Upper lobe of right lung (tissue), 1 donor: ENCODE measurements at regions not wholly inside any gene's neighbourhood (a gene's known extent, or its start where the extent isn't known, plus 50 kb on each side); places are given as distances from the start of the nearest gene placed in this dataset.

Experiments
- ATAC-seq: fragments of 200-7000 bp; cut with Tn5 transposase; one replicate; pipeline ENCODE4 v1.9.1; 2020; ENCODE audit warnings: mild to moderate bottlenecking, moderate library complexity
- DNase-seq: peaks from one replicate; pipeline ENCODE4 v3.0.0-alpha.2; 2020
- H3K27ac ChIP-seq: fragments of 200-600 bp; one replicate; pipeline ENCODE4 v1.8.0; 2022
- H3K27me3 ChIP-seq: fragments of 200-600 bp; one replicate; pipeline ENCODE4 v1.8.0; 2022; ENCODE audit warnings: mild to moderate bottlenecking
- H3K36me3 ChIP-seq: fragments of 200-600 bp; one replicate; pipeline ENCODE4 v1.8.0; 2022
- H3K4me1 ChIP-seq: fragments of 200-600 bp; one replicate; pipeline ENCODE4 v1.8.0; 2022
- H3K4me3 ChIP-seq: fragments of 200-600 bp; one replicate; pipeline ENCODE4 v1.8.0; 2022; ENCODE audit warnings: mild to moderate bottlenecking
- H3K9me3 ChIP-seq: fragments of 200-600 bp; one replicate; pipeline ENCODE4 v1.8.0; 2022
- intact Hi-C: fragments of 100-400 bp; cut with DNase I; formaldehyde crosslinking; loops from one replicate; pipeline ENCODE4 v1.11.0; 2022
- TF ChIP-seq, protein P1 (sequence below): fragments of 200-600 bp; IDR thresholded peaks from one replicate; pipeline ENCODE4 v1.8.0; 2022; ENCODE audit warnings: antibody characterized with exemption
- donor health status: DM: no; HTN: yes; CAD: no; lungs with severe emphysema.

DNA sequence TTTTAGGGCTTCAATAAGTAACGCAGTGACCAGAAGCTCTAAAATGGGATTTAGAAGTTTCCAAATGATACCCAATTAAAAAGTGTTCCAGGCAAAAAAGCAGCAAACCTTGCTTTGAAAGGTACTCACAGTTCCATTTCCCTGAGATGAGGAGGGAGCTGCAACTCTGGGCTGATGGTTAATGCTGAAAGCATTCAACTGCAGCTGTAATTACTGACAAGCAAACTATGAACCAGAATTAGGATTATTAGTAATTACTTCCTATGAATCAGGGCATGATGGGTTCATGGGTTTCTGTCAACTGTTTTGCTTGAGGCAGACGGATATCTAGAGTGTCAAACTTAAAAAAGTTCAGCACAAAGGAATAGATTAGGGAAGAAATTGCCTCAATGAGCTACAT, 357.4 kb downstream of the STIM2 start:
- Histone ChIP-seq H3K9me3 (no peaks in the 10 kb centered on the region), H3K27me3 (no peaks in the 10 kb centered on the region), H3K36me3 (no peaks in the 10 kb centered on the region), H3K4me3 (no peak overlapping the region), H3K27ac (no peak overlapping the region), H3K4me1 (no peaks in the 10 kb centered on the region)
- ATAC-seq: no peak
- DNase-seq: no peak
- intact Hi-C loops: no loop called here
- TF ChIP-seq, protein P1, sequence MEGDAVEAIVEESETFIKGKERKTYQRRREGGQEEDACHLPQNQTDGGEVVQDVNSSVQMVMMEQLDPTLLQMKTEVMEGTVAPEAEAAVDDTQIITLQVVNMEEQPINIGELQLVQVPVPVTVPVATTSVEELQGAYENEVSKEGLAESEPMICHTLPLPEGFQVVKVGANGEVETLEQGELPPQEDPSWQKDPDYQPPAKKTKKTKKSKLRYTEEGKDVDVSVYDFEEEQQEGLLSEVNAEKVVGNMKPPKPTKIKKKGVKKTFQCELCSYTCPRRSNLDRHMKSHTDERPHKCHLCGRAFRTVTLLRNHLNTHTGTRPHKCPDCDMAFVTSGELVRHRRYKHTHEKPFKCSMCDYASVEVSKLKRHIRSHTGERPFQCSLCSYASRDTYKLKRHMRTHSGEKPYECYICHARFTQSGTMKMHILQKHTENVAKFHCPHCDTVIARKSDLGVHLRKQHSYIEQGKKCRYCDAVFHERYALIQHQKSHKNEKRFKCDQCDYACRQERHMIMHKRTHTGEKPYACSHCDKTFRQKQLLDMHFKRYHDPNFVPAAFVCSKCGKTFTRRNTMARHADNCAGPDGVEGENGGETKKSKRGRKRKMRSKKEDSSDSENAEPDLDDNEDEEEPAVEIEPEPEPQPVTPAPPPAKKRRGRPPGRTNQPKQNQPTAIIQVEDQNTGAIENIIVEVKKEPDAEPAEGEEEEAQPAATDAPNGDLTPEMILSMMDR: no peak

- H3K36me3 ChIP-seq: no peaks in the 10 kb centered on the region
- no peak overlapping the region for H3K27ac ChIP-seq
- DNase-seq (no peak), ATAC-seq (no peak)
- TF ChIP-seq, protein P1: no peak
- H3K9me3 ChIP-seq: no peaks in the 10 kb centered on the region
- H3K27me3 ChIP-seq: no peaks in the 10 kb centered on the region
- intact Hi-C loops: no loop called here
- H3K4me3 ChIP-seq: no peak overlapping the region
- H3K4me1 ChIP-seq: no peaks in the 10 kb centered on the region
Measured at GRCh38 chr4:27223326-27223725, 362.7 kb downstream of the STIM2 start.

DNA sequence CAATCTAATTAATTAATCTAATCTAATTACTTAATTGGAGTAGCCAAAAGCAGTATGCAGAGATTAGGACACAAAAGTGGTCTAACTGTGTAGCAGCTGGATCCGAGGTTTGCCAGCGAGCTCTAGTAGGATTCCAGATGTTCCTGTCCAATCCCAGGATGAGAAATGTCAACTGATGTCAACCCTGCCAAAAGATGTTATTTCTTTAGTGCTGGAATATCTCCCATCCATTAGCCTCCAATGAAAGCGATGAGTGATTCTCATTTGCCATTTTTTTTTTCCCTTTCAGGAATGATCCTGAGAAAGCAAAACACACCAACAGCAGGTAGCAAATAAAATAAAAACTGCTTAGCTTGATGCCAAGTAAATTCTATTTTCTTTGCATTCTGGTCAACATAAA, 372.9 kb downstream of the STIM2 start:
- Histone ChIP-seq H3K4me3 (no peak overlapping the region), H3K27ac (no peak overlapping the region), H3K27me3 (no peaks in the 10 kb centered on the region), H3K36me3 (no peaks in the 10 kb centered on the region), H3K4me1 (no peaks in the 10 kb centered on the region), H3K9me3 (no peaks in the 10 kb centered on the region)
- ATAC-seq: no peak
- DNase-seq: no peak
- TF ChIP-seq, protein P1: no peak
- intact Hi-C loops: no loop called here

DNA sequence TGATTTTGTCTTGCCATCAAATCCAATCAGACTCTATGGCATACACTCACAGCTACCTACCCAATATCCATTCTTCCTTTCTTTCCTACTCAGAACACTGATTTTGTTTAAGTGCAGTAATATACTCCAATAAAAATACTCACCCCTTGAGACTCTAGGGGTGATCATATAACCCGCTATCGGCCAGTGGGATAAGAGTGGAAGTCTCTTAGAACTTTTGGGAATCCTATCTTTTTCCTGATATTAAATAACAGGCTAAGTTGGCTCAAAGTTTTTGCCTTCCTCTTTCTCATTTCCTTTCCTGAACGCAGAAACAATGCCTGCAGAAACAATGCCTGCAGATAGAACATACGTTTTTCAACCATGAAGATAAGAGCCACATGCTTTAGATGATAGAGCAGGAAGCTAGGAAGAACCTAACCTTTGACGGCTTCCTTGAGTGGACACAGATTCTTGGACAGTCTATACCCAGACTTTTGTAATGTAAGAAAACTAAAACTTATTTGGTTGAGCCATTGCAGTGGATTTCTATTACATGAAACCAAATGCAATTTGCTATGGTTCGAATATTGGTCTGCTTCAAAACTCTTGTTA, 373.8 kb downstream of the STIM2 start:
- ATAC-seq: no peak
- no peaks in the 10 kb centered on the region for H3K9me3 ChIP-seq
- TF ChIP-seq, protein P1: no peak

GRCh38 chr4:27239641-27240040, 379.0 kb downstream of the STIM2 start:
- no peaks in the 10 kb centered on the region for H3K4me1 ChIP-seq
- DNase-seq (no peak), ATAC-seq (no peak)
- H3K36me3 ChIP-seq: no peaks in the 10 kb centered on the region
- TF ChIP-seq, protein P1: no peak
- H3K4me3 ChIP-seq: no peak overlapping the region
- intact Hi-C loops: no loop called here
- no peaks in the 10 kb centered on the region for H3K9me3 ChIP-seq
- H3K27ac ChIP-seq: no peak overlapping the region
- H3K27me3 ChIP-seq: no peaks in the 10 kb centered on the region

More for the DNA sequence above, 373.8 kb downstream of the STIM2 start:
- Histone ChIP-seq H3K36me3 (no peaks in the 10 kb centered on the region), H3K4me1 (no peaks in the 10 kb centered on the region), H3K27ac (no peak overlapping the region), H3K4me3 (no peak overlapping the region), H3K27me3 (no peaks in the 10 kb centered on the region)
- no peak for DNase-seq
- intact Hi-C loops: no loop called here

GRCh38 chr4:27242217-27242616, 381.6 kb downstream of the STIM2 start:
- ATAC-seq: no peak
- TF ChIP-seq, protein P1: no peak
- Histone ChIP-seq H3K27ac (no peak overlapping the region), H3K27me3 (no peaks in the 10 kb centered on the region), H3K4me1 (no peaks in the 10 kb centered on the region), H3K9me3 (no peaks in the 10 kb centered on the region), H3K36me3 (no peaks in the 10 kb centered on the region), H3K4me3 (no peak overlapping the region)
- no peak for DNase-seq
- intact Hi-C loops: no loop called here
